Ascending aorta (tissue), 2 donors: ENCODE measurements at regions not wholly inside any gene's neighbourhood (a gene's known extent, or its start where the extent isn't known, plus 50 kb on each side); places are given as distances from the start of the nearest gene placed in this dataset.

Experiments used
- DNase-seq, 2 donors: peaks; one replicate each; pipeline ENCODE4 v3.0.0-alpha.2; 2019; ENCODE audit warnings: low spot score in 2 of 2
- H3K27ac ChIP-seq, 2 donors: fragments of 200-600 bp; sonication (generic); one replicate each; pipeline ENCODE4 v1.5.1; 2016 to 2017; ENCODE audit warnings: mild to moderate bottlenecking in 1 of 2
- H3K27me3 ChIP-seq: fragments of 200-600 bp; sonication (generic); one replicate; pipeline ENCODE4 v1.5.1; 2017
- H3K36me3 ChIP-seq, 2 donors: fragments of 200-600 bp; sonication (generic); one replicate each; pipeline ENCODE4 v1.5.1; 2016
- H3K4me1 ChIP-seq, 2 donors: fragments of 200-600 bp; sonication (generic); one replicate each; pipeline ENCODE4 v1.5.1; 2016 to 2017; ENCODE audit warnings: mild to moderate bottlenecking in 1 of 2
- H3K4me3 ChIP-seq, 2 donors: fragments of 200-600 bp; sonication (generic); one replicate each; pipeline ENCODE4 v1.5.1; 2016 to 2017; ENCODE audit warnings: mild to moderate bottlenecking in 1 of 2
- H3K9me3 ChIP-seq, 2 donors: fragments of 200-600 bp; sonication (generic); one replicate each; pipeline ENCODE4 v1.5.1; 2016
- intact Hi-C: fragments of 100-400 bp; cut with DNase I; formaldehyde crosslinking; loops from one replicate; pipeline ENCODE4 v1.15.1; 2023
- TF ChIP-seq, protein P1 (sequence below), 3 experiments: fragments of 200-600 bp in 2 of 3; fragments of 450-650 bp in 1 of 3; sonication (generic) in 2 of 3; IDR thresholded peaks; one replicate each; pipeline ENCODE4 v1.5.1; 2016 to 2019; ENCODE audit warnings: antibody characterized with exemption in 3 of 3, mild to moderate bottlenecking in 1 of 3, moderate library complexity in 1 of 3

DNA sequence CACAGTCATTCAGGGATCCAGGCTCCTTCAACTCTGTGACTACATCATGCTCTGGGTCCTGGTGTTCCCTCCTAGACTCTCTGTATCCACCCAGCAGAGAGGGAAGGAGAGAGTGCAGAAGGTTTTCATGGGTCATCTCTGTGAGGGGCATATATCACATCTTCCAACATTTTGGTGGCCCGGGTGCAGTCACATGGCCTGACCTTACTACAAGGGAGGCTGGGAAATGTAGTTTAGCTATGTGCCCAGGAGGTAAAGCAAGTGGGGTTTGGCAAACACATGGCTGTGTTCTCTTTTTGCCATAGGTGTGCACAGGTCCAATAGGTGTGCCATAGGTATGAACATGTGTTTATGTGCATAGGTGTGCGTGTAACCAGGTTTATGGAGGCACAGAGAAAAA lies 222.2 kb upstream of the EEF2KMT start:
- H3K36me3 ChIP-seq, result no peaks in the 10 kb centered on the region
- TF ChIP-seq, protein P1, sequence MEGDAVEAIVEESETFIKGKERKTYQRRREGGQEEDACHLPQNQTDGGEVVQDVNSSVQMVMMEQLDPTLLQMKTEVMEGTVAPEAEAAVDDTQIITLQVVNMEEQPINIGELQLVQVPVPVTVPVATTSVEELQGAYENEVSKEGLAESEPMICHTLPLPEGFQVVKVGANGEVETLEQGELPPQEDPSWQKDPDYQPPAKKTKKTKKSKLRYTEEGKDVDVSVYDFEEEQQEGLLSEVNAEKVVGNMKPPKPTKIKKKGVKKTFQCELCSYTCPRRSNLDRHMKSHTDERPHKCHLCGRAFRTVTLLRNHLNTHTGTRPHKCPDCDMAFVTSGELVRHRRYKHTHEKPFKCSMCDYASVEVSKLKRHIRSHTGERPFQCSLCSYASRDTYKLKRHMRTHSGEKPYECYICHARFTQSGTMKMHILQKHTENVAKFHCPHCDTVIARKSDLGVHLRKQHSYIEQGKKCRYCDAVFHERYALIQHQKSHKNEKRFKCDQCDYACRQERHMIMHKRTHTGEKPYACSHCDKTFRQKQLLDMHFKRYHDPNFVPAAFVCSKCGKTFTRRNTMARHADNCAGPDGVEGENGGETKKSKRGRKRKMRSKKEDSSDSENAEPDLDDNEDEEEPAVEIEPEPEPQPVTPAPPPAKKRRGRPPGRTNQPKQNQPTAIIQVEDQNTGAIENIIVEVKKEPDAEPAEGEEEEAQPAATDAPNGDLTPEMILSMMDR (IDR thresholded peaks at IDR 0.05), result no peak
- H3K27me3 ChIP-seq, result no peaks in the 10 kb centered on the region
- intact Hi-C loops, result no loop called here
- H3K4me3 ChIP-seq, result no peak overlapping the region
- DNase-seq, result no peak
- H3K27ac ChIP-seq, result no peak overlapping the region
- H3K9me3 ChIP-seq, result no peaks in the 10 kb centered on the region
- no peaks in the 10 kb centered on the region for H3K4me1 ChIP-seq

DNA sequence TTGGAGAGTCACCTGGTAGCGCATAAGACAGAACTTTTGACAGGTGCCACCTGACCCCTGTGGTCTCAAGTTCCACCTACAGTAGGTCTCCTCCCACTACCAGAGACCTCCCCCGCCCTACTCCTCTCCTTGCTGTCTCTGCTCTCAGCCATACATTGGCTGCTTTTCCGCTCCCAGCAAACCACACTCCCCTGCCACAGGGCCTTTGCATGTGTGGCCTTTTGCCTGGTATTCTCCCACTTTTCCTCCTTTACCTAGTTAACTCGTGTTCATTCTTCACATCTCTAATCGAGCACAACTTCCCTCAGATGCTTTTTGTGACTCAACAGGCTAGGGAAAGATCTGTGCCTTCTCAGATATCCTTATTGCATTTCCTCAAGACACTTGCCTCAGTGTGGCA lies 218.3 kb upstream of the EEF2KMT start:
- TF ChIP-seq, protein P1 (IDR thresholded peaks at IDR 0.05), result no peak
- DNase-seq, result no peak
- no peaks in the 10 kb centered on the region for H3K4me1 ChIP-seq
- H3K4me3 ChIP-seq, result no peak overlapping the region
- no peaks in the 10 kb centered on the region for H3K27me3 ChIP-seq
- no peaks in the 10 kb centered on the region for H3K9me3 ChIP-seq
- H3K27ac ChIP-seq, result no peak overlapping the region
- H3K36me3 ChIP-seq, result no peaks in the 10 kb centered on the region
- intact Hi-C loops, result no loop called here

DNA sequence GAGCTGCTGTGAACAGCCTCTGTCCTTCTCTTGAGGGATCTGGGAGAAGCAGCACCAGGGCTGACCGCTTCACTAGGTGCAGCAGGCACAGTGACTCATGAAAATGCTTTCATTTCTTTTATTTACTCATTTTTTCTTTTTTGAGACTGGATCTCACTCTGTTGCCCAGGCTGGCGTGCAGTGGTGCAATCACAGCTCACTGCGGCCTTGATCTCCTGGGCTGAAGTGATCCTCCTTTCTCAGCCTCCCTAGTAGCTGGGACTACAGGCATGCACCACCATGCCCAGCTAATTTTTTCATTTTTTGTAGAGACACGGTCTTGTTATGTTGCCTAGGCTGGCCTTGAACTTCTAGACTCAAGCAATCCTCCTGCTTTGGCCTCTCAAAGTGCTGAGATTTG lies 216.8 kb upstream of the EEF2KMT start:
- Histone ChIP-seq H3K4me1 (no peaks in the 10 kb centered on the region), H3K9me3 (no peaks in the 10 kb centered on the region), H3K36me3 (no peaks in the 10 kb centered on the region), H3K27me3 (no peaks in the 10 kb centered on the region), H3K4me3 (no peak overlapping the region), H3K27ac (no peak overlapping the region)
- TF ChIP-seq, protein P1 (IDR thresholded peaks at IDR 0.05), result no peak
- intact Hi-C loops, result no loop called here
- no peak for DNase-seq

DNA sequence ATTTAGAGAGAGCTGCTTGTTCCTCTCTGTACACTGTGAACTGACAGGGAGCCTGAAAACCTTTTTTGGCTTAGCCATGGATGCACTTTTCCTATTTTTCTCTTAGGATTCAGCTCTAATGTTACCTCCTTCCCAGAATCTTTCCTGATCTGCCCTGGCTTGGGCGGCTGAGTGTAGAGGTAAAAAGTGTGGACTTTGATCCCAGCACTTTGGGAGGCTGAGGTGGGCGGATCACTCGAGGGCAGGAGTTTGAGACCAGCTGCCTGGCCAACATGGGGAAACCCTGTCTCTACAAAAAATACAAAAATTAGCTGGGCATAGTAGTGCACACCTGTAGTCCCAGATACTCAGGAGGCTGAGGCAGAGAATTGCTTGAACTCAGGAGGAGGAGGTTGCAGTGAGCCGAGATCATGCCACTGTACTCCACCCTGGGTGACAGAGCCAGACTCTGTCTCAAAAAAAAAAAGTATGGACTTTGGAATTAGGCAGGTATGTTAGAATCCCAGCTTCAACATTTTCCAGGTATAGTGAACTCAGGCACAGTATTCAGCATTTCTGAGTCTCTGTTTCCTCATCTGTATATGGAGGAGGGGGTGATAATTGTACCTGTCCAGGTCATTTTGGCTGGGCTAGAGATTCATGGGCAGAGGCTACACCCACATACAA lies 212.5 kb upstream of the EEF2KMT start:
- H3K36me3 ChIP-seq, result no peaks in the 10 kb centered on the region
- H3K27me3 ChIP-seq, result no peaks in the 10 kb centered on the region
- no peak overlapping the region for H3K4me3 ChIP-seq
- TF ChIP-seq, protein P1 (IDR thresholded peaks at IDR 0.05), result no peak
- intact Hi-C loops, result no loop called here
- no peak overlapping the region for H3K27ac ChIP-seq
- H3K4me1 ChIP-seq, result no peaks in the 10 kb centered on the region
- H3K9me3 ChIP-seq, result no peaks in the 10 kb centered on the region
- no peak for DNase-seq

DNA sequence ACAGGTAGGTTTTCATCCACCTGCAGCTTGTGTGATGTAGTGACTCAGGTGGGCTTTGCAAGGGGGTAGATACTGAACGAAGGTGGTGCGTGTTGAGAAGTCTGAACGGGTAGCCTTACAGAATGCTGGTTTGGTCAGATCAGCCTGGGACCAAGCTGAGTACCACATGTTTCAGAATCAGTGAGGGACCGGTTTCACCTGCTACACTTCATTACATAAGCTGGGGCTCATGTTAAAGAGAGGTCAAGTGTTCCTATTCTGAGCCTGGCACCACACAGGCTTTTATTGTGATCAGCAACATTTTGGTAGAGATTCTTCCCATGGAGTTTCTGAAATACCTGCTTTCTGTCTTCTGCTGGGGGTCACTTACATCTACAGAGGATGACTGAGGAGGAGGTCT lies 207.4 kb upstream of the EEF2KMT start:
- H3K4me3 ChIP-seq, result no peak overlapping the region
- TF ChIP-seq, protein P1 (IDR thresholded peaks at IDR 0.05), result no peak
- H3K4me1 ChIP-seq, result no peaks in the 10 kb centered on the region
- no peaks in the 10 kb centered on the region for H3K36me3 ChIP-seq
- H3K27me3 ChIP-seq, result no peaks in the 10 kb centered on the region
- H3K27ac ChIP-seq, result no peak overlapping the region
- intact Hi-C loops, result no loop called here
- peaks cover 0 to 15% of the 10 kb centered on the region in 2 donors for H3K9me3 ChIP-seq
- no peak for DNase-seq
